Hepatocyte (in vitro differentiated cells): ENCODE measurements at regions not wholly inside any gene's neighbourhood (a gene's known extent, or its start where the extent isn't known, plus 50 kb on each side); places are given as distances from the start of the nearest gene placed in this dataset.

Experiments used
- DNase-seq: peaks from one replicate; pipeline ENCODE4 v3.0.0-alpha.2; 2016; ENCODE audit warnings: low spot score
- H2AFZ ChIP-seq: fragments of 200-600 bp; sonication (generic); 2 replicates; pipeline ENCODE4 v1.6.0; 2016; ENCODE audit warnings: antibody characterized with exemption, mild to moderate bottlenecking
- H3K27ac ChIP-seq: fragments of 200-600 bp; sonication (generic); 2 replicates; pipeline ENCODE4 v1.5.1; 2016; ENCODE audit warnings: mild to moderate bottlenecking
- H3K27me3 ChIP-seq: fragments of 200-600 bp; sonication (generic); 2 replicates; pipeline ENCODE4 v1.6.1; 2016
- H3K36me3 ChIP-seq: fragments of 200-600 bp; sonication (generic); replicated peaks from 2 replicates; pipeline ENCODE4 v1.5.1; 2016; ENCODE audit warnings: low read depth; ENCODE audit not compliant: insufficient read depth
- H3K4me1 ChIP-seq: fragments of 200-600 bp; sonication (generic); 2 replicates; pipeline ENCODE4 v1.5.1; 2016; ENCODE audit warnings: mild to moderate bottlenecking, moderate library complexity; ENCODE audit not compliant: insufficient read depth
- H3K4me2 ChIP-seq: fragments of 200-600 bp; sonication (generic); 2 replicates; pipeline ENCODE4 v1.6.0; 2016
- H3K4me3 ChIP-seq: fragments of 200-600 bp; sonication (generic); 2 replicates; pipeline ENCODE4 v1.5.1; 2016; ENCODE audit warnings: mild to moderate bottlenecking
- H3K79me2 ChIP-seq: fragments of 200-600 bp; sonication (generic); 2 replicates; pipeline ENCODE4 v1.6.0; 2017; ENCODE audit warnings: mild to moderate bottlenecking
- H3K9me2 ChIP-seq: fragments of 200-600 bp; sonication (generic); replicated peaks from 2 replicates; pipeline ENCODE4 v1.6.0; 2017; ENCODE audit warnings: mild to moderate bottlenecking; ENCODE audit not compliant: insufficient read depth
- H3K9me3 ChIP-seq: fragments of 200-600 bp; sonication (generic); 2 replicates; pipeline ENCODE4 v1.5.1; 2016; ENCODE audit warnings: low read depth, mild to moderate bottlenecking
- H4K20me1 ChIP-seq: fragments of 200-600 bp; sonication (generic); 2 replicates; pipeline ENCODE4 v1.6.0; 2016; ENCODE audit warnings: mild to moderate bottlenecking; ENCODE audit not compliant: insufficient read depth, poor library complexity, severe bottlenecking
- CTCF ChIP-seq: fragments of 200-600 bp; sonication (generic); IDR thresholded peaks from 2 replicates; pipeline ENCODE4 v1.5.1; 2016; ENCODE audit warnings: antibody characterized with exemption, mild to moderate bottlenecking; ENCODE audit not compliant: poor library complexity
- EZH2 ChIP-seq: fragments of 200-600 bp; sonication (generic); IDR thresholded peaks from 2 replicates; pipeline ENCODE4 v1.6.1; 2016; ENCODE audit warnings: antibody characterized with exemption, mild to moderate bottlenecking, borderline replicate concordance
- EZH2phosphoT487 ChIP-seq: fragments of 200-600 bp; sonication (generic); IDR thresholded peaks from one replicate; pipeline ENCODE4 v1.6.1; 2018; ENCODE audit warnings: antibody characterized with exemption, mild to moderate bottlenecking, low read depth, moderate library complexity; ENCODE audit not compliant: unreplicated experiment, severe bottlenecking
- WGBS: methylation state at CpG from one replicate; pipeline ENCODE4 v1.1.6; 2016; ENCODE audit warnings: low lambda C conversion rate; ENCODE audit errors: missing lambda C conversion rate; 5-methylcytosine and 5-hydroxymethylcytosine counted together

GRCh38 chr10:78985973-78986818 lies 82.6 kb upstream of the ZMIZ1 start:
- WGBS = 72% methylated on average over 8 of the region's 8 CpGs
- Histone ChIP-seq H3K9me3 (no peaks in the 10 kb centered on the region), H4K20me1 (no peaks in the 10 kb centered on the region), H3K36me3 (no peaks in the 10 kb centered on the region), H3K79me2 (no peaks in the 10 kb centered on the region), H3K9me2 (no peaks in the 10 kb centered on the region), H3K27ac (no peak overlapping the region), H3K4me2 (no peak overlapping the region), H3K27me3 (no peaks in the 10 kb centered on the region), H3K4me1 (peaks cover 9% of the 10 kb centered on the region), H3K4me3 (no peak overlapping the region), H2AFZ (no peak overlapping the region)
- no peak for DNase-seq
- no peak for TF ChIP-seq EZH2
- no peak for TF ChIP-seq EZH2phosphoT487
- TF ChIP-seq CTCF = no peak

- no peak overlapping the region for H3K4me3 ChIP-seq
- H3K9me2 ChIP-seq = no peaks in the 10 kb centered on the region
- no peaks in the 10 kb centered on the region for H3K27me3 ChIP-seq
- no peaks in the 10 kb centered on the region for H3K36me3 ChIP-seq
- H2AFZ ChIP-seq = no peak overlapping the region
- peaks cover 7% of the 10 kb centered on the region for H3K4me1 ChIP-seq
- no peak overlapping the region for H3K4me2 ChIP-seq
- TF ChIP-seq EZH2phosphoT487 = no peak
- TF ChIP-seq CTCF = no peak
- no peak for TF ChIP-seq EZH2
- H3K79me2 ChIP-seq = no peaks in the 10 kb centered on the region
- 80% methylated on average over 1 of the region's 1 CpG for WGBS
- H4K20me1 ChIP-seq = no peaks in the 10 kb centered on the region
- no peak overlapping the region for H3K27ac ChIP-seq
- no peaks in the 10 kb centered on the region for H3K9me3 ChIP-seq
- DNase-seq = no peak
Measured at GRCh38 chr10:78991187-78991586, 77.6 kb upstream of the ZMIZ1 start.

- TF ChIP-seq CTCF (no peak), EZH2phosphoT487 (no peak), EZH2 (no peak)
- Histone ChIP-seq H3K27me3 (no peaks in the 10 kb centered on the region), H3K9me3 (no peaks in the 10 kb centered on the region), H4K20me1 (no peaks in the 10 kb centered on the region), H3K9me2 (no peaks in the 10 kb centered on the region), H3K27ac (no peak overlapping the region), H3K79me2 (no peaks in the 10 kb centered on the region), H3K4me1 (no peaks in the 10 kb centered on the region), H3K4me3 (no peak overlapping the region), H2AFZ (no peak overlapping the region), H3K4me2 (no peak overlapping the region), H3K36me3 (no peaks in the 10 kb centered on the region)
- WGBS = 87% methylated on average over 6 of the region's 6 CpGs
- DNase-seq = no peak
Measured at GRCh38 chr10:78992333-78992732, 76.4 kb upstream of the ZMIZ1 start.
